Adrenal gland (tissue), 9 donors: ENCODE measurements at regions not wholly inside any gene's neighbourhood (a gene's known extent, or its start where the extent isn't known, plus 50 kb on each side); places are given as distances from the start of the nearest gene placed in this dataset.

Source experiments
- DNase-seq, 7 donors: peaks; one replicate each; pipeline ENCODE4 v3.0.0-alpha.2; 2019 to 2020
- H3K27ac ChIP-seq, 5 donors: fragments of 200-600 bp; sonication (generic) in 4 of 5; 1 replicate in 3 of 5; 2 replicates in 2 of 5; pipeline versions ENCODE4 v1.5.1 to v1.8.0; 2016 to 2020; ENCODE audit warnings: mild to moderate bottlenecking in 1 of 5
- H3K27me3 ChIP-seq: fragments of 200-600 bp; 2 replicates; pipeline ENCODE4 v1.8.0; 2021
- H3K36me3 ChIP-seq, 2 donors: fragments of 200-600 bp; replicated peaks in 1 of 2; 1 replicate in 1 of 2; 2 replicates in 1 of 2; pipeline versions ENCODE4 v1.5.1 to v1.8.0; 2018 to 2022
- H3K4me1 ChIP-seq, 2 donors: fragments of 200-600 bp; replicated peaks in 1 of 2; 1 replicate in 1 of 2; 2 replicates in 1 of 2; pipeline versions ENCODE4 v1.5.1 to v1.8.0; 2018 to 2021
- H3K4me3 ChIP-seq, 4 donors: fragments of 200-600 bp; sonication (generic) in 3 of 4; one replicate each; pipeline ENCODE4 v1.5.1; 2016 to 2018
- H3K9me3 ChIP-seq, 3 donors: fragments of 200-600 bp; sonication (generic) in 1 of 3; replicated peaks in 1 of 3; 1 replicate in 2 of 3; 2 replicates in 1 of 3; pipeline versions ENCODE4 v1.5.1 to v1.8.0; 2016 to 2021
- POLR2A ChIP-seq, 2 donors: fragments of 450-650 bp; IDR thresholded peaks; one replicate each; pipeline ENCODE4 v1.6.1; 2017; ENCODE audit warnings: antibody characterized with exemption in 2 of 2, mild to moderate bottlenecking in 2 of 2, moderate library complexity in 1 of 2
- whole genome bisulfite sequencing, 4 donors: extraction: QIAGEN DNeasy Blood & Tissue Kit in 2 of 4; methylation state at CpG; one replicate each; pipeline versions ENCODE4 v1.1.5 to v1.1.7; 2013 to 2017; 5-methylcytosine and 5-hydroxymethylcytosine counted together
- intact Hi-C, 2 donors: fragments of 100-400 bp; cut with DNase I; formaldehyde crosslinking; loops; one replicate each; pipeline versions ENCODE4 v1.14.1 to v1.15.0; 2022 to 2023
- TF ChIP-seq, protein P1 (sequence below), 6 experiments: fragments of 450-650 bp in 4 of 6; fragments of 200-600 bp in 2 of 6; sonication (generic) in 1 of 6; IDR thresholded peaks; 1 replicate in 5 of 6; 2 replicates in 1 of 6; pipeline versions ENCODE4 v1.5.1 to v1.8.0; 2016 to 2021; ENCODE audit warnings: antibody characterized with exemption in 6 of 6, mild to moderate bottlenecking in 2 of 6, moderate library complexity in 1 of 6
- donor health status: healthy with polysubstance abuse.
- donor health status: Bipolar disorder and iron deficiency.
- donor health status: DM: yes; HTN: yes; CAD: no.
- donor health status: DM: no; HTN: no; CAD: no.
- donor health status: DM: no; HTN: no; CAD: no.

GRCh38 chr18:77896586-77897252 is 647.1 kb downstream of the GALR1 start:
- Histone ChIP-seq H3K27me3 (no peaks in the 10 kb centered on the region), H3K4me3 (no peak overlapping the region), H3K36me3 (no peaks in the 10 kb centered on the region), H3K4me1 (peaks cover 0 to 4% of the 10 kb centered on the region in 2 donors), H3K9me3 (no peaks in the 10 kb centered on the region), H3K27ac (no peak overlapping the region)
- intact Hi-C loops, result no loop called here
- TF ChIP-seq, protein P1, sequence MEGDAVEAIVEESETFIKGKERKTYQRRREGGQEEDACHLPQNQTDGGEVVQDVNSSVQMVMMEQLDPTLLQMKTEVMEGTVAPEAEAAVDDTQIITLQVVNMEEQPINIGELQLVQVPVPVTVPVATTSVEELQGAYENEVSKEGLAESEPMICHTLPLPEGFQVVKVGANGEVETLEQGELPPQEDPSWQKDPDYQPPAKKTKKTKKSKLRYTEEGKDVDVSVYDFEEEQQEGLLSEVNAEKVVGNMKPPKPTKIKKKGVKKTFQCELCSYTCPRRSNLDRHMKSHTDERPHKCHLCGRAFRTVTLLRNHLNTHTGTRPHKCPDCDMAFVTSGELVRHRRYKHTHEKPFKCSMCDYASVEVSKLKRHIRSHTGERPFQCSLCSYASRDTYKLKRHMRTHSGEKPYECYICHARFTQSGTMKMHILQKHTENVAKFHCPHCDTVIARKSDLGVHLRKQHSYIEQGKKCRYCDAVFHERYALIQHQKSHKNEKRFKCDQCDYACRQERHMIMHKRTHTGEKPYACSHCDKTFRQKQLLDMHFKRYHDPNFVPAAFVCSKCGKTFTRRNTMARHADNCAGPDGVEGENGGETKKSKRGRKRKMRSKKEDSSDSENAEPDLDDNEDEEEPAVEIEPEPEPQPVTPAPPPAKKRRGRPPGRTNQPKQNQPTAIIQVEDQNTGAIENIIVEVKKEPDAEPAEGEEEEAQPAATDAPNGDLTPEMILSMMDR (IDR thresholded peaks at IDR 0.05), result no peak
- no peak for TF ChIP-seq POLR2A (IDR thresholded peaks at IDR 0.05)
- DNase-seq, result no peak
- WGBS, 4 donors, result 65 to 70% (median 68%) methylated on average over 10 to 12 of the region's 12 CpGs

- Histone ChIP-seq H3K36me3 (no peaks in the 10 kb centered on the region), H3K9me3 (no peaks in the 10 kb centered on the region), H3K27me3 (no peaks in the 10 kb centered on the region), H3K4me1 (peaks cover 0 to 4% of the 10 kb centered on the region in 2 donors), H3K4me3 (no peak overlapping the region), H3K27ac (no peak overlapping the region)
- WGBS, 4 donors, result 65 to 78% (median 68%) methylated on average over 8 of the region's 8 CpGs
- no peak for TF ChIP-seq POLR2A (IDR thresholded peaks at IDR 0.05)
- TF ChIP-seq, protein P1 (IDR thresholded peaks at IDR 0.05), result no peak
- intact Hi-C loops, result no loop called here
- no peak for DNase-seq
Observed at GRCh38 chr18:77897606-77898005, 648.0 kb downstream of the GALR1 start.

DNA sequence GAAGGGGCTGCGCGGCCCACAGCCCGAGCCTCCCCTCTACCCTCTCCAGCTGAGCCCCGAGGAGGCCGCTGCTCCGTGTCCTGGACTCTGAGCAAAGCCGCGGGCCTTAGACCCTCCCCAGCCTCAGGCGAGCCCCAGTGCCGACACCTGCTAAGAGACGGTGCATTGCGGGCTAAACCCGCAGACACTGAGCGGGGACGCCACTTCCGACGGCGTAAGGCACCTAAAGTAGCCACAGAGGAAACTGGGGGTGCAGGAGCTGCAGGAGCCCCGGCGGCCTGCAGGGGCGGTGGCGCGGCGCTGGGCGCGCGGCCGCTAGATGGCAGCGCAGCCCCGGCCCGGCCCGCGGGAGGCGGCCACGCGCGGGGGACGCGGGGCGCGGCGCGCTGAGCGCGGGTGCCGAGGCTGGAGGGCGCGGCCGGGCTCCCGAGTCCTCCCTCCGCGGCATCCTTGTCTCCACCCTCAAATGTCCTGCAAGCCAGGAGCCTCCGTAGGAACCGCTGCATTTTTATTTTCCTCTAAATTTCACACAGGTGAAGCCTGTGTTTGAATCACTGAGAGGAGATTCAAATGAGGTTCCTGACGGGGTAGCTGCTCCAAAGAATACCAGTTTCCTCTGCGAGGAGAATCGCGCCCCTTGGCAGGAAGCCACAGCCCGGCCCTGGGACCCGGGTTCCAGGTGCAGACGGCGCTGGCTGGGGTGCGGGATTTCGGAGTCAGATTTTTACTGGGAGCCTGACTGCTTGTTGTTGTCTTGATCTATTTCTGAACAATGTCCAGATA is 650.5 kb downstream of the GALR1 start:
- Histone ChIP-seq H3K9me3 (no peaks in the 10 kb centered on the region), H3K4me1 (peaks cover 0 to 4% of the 10 kb centered on the region in 2 donors), H3K4me3 (peak overlapping the region in 1 of 4 donors; percentile 28), H3K27me3 (no peaks in the 10 kb centered on the region), H3K27ac (no peak overlapping the region), H3K36me3 (no peaks in the 10 kb centered on the region)
- intact Hi-C loops, result no loop called here
- TF ChIP-seq, protein P1 (IDR thresholded peaks at IDR 0.05), result peak; percentile 32 to 91 (median 58)
- TF ChIP-seq POLR2A (IDR thresholded peaks at IDR 0.05), result no peak
- peak in 5 of 7 donors; percentile 26 to 49 (median 31) for DNase-seq
- WGBS, 4 donors, result 4 to 21% (median 5%) methylated on average over 11 to 64 of the region's 64 CpGs

DNA sequence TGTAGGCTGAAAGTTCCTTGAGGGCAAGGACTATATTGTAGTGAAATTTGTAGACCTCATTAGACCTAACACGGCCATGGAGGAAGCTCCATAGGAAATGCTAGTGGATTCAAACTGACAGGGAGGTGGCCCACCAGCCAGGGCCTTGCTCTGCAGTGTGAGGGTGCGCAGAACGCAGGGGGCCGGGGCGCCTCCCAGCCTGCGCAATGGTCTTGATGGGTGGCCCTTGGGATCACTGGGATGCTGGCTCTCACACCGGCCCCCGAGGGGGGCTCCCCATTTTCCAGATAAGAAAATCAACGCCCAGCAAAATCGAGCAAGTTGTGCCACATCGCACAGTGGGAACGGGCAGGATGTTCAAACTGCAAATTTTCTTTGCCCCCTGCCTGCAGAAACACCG is 655.4 kb downstream of the GALR1 start:
- no peak overlapping the region for H3K4me3 ChIP-seq
- 82 to 87% (median 83%) methylated on average over 13 of the region's 13 CpGs for WGBS, 4 donors
- H3K4me1 ChIP-seq, result no peaks in the 10 kb centered on the region
- no peak for TF ChIP-seq POLR2A (IDR thresholded peaks at IDR 0.05)
- TF ChIP-seq, protein P1 (IDR thresholded peaks at IDR 0.05), result no peak
- H3K9me3 ChIP-seq, result no peaks in the 10 kb centered on the region
- H3K36me3 ChIP-seq, result no peaks in the 10 kb centered on the region
- no peak for DNase-seq
- intact Hi-C loops, result no loop called here
- no peak overlapping the region for H3K27ac ChIP-seq
- no peaks in the 10 kb centered on the region for H3K27me3 ChIP-seq
